Adipocyte (in vitro differentiated cells): ENCODE measurements at regions not wholly inside any gene's neighbourhood (a gene's known extent, or its start where the extent isn't known, plus 50 kb on each side); places are given as distances from the start of the nearest gene placed in this dataset.
"Not testable (repeated sequence)": the region's sequence is repeated elsewhere in the genome, so short reads cannot be mapped to it uniquely, and the experiment has no call there.

ENCODE experiments used
- DNase-seq: peaks from one replicate; pipeline ENCODE4 v3.0.0-alpha.2; 2015; ENCODE audit warnings: low read depth
- H3K27me3 ChIP-seq: replicated peaks from 2 replicates; pipeline ENCODE4 v1.7.0; 2013; ENCODE audit warnings: mild to moderate bottlenecking, low read length, moderate library complexity; ENCODE audit not compliant: control insufficient read depth, insufficient read depth
- H3K36me3 ChIP-seq: 2 replicates; pipeline ENCODE4 v1.7.0; 2013; ENCODE audit warnings: low read length, mild to moderate bottlenecking, moderate library complexity; ENCODE audit not compliant: control insufficient read depth, insufficient read depth, severe bottlenecking
- H3K4me1 ChIP-seq: 2 replicates; pipeline ENCODE4 v1.7.0; 2013; ENCODE audit warnings: mild to moderate bottlenecking, low read length, moderate library complexity; ENCODE audit not compliant: control insufficient read depth, insufficient read depth
- H3K4me3 ChIP-seq: 2 replicates; pipeline ENCODE4 v1.7.0; 2013; ENCODE audit warnings: mild to moderate bottlenecking, low read length, moderate library complexity
- H3K9ac ChIP-seq: 2 replicates; pipeline ENCODE4 v1.7.0; 2013; ENCODE audit warnings: mild to moderate bottlenecking, low read length, moderate library complexity
- H3K9me3 ChIP-seq: 2 replicates; pipeline ENCODE4 v1.7.0; 2013; ENCODE audit warnings: mild to moderate bottlenecking, low read length, moderate library complexity; ENCODE audit not compliant: control insufficient read depth

GRCh38 chr1:29761159-29761928 lies 525.0 kb downstream of the PTPRU start:
- no peak overlapping the region for H3K9ac ChIP-seq
- H3K4me1 ChIP-seq = no peaks in the 10 kb centered on the region
- no peak for DNase-seq
- H3K4me3 ChIP-seq = no peak overlapping the region
- no peaks in the 10 kb centered on the region for H3K36me3 ChIP-seq
- H3K9me3 ChIP-seq = peaks cover 15% of the 10 kb centered on the region
- H3K27me3 ChIP-seq = peaks cover 30% of the 10 kb centered on the region

GRCh38 chr1:29760067-29760564 lies 523.8 kb downstream of the PTPRU start:
- no peak overlapping the region for H3K9ac ChIP-seq
- no peak for DNase-seq
- peaks cover 15% of the 10 kb centered on the region for H3K9me3 ChIP-seq
- H3K4me1 ChIP-seq = no peaks in the 10 kb centered on the region
- no peak overlapping the region for H3K4me3 ChIP-seq
- peaks cover 30% of the 10 kb centered on the region for H3K27me3 ChIP-seq
- H3K36me3 ChIP-seq = no peaks in the 10 kb centered on the region

GRCh38 chr1:29758781-29759499 lies 522.6 kb downstream of the PTPRU start:
- Histone ChIP-seq H3K4me3 (no peak overlapping the region), H3K36me3 (no peaks in the 10 kb centered on the region), H3K27me3 (peaks cover 30% of the 10 kb centered on the region), H3K9me3 (peaks cover 11% of the 10 kb centered on the region), H3K4me1 (no peaks in the 10 kb centered on the region), H3K9ac (no peak overlapping the region)
- DNase-seq = no peak

- Histone ChIP-seq H3K4me3 (no peak overlapping the region), H3K9me3 (peaks cover 5% of the 10 kb centered on the region), H3K9ac (no peak overlapping the region), H3K27me3 (peaks cover 36% of the 10 kb centered on the region), H3K36me3 (no peaks in the 10 kb centered on the region), H3K4me1 (no peaks in the 10 kb centered on the region)
- no peak for DNase-seq
Observed at GRCh38 chr1:29757866-29758780, 521.8 kb downstream of the PTPRU start.

GRCh38 chr1:29756901-29757725 lies 520.8 kb downstream of the PTPRU start:
- Histone ChIP-seq H3K4me1 (no peaks in the 10 kb centered on the region), H3K36me3 (no peaks in the 10 kb centered on the region), H3K9me3 (no peaks in the 10 kb centered on the region), H3K9ac (no peak overlapping the region), H3K4me3 (no peak overlapping the region), H3K27me3 (peaks cover 40% of the 10 kb centered on the region)
- no peak for DNase-seq

GRCh38 chr1:29756498-29756897 lies 520.2 kb downstream of the PTPRU start:
- Histone ChIP-seq H3K9me3 (no peaks in the 10 kb centered on the region), H3K9ac (no peak overlapping the region), H3K27me3 (peaks cover 40% of the 10 kb centered on the region), H3K4me1 (no peaks in the 10 kb centered on the region), H3K4me3 (no peak overlapping the region), H3K36me3 (no peaks in the 10 kb centered on the region)
- no peak for DNase-seq

GRCh38 chr1:29756085-29756484 lies 519.8 kb downstream of the PTPRU start:
- no peak for DNase-seq

GRCh38 chr1:29755412-29756015 lies 519.2 kb downstream of the PTPRU start:
- not testable (repeated sequence) for DNase-seq, H3K4me3 ChIP-seq, H3K9ac ChIP-seq, H3K36me3 ChIP-seq, H3K9me3 ChIP-seq, H3K4me1 ChIP-seq
- peaks cover 31% of the 10 kb centered on the region for H3K27me3 ChIP-seq

More at GRCh38 chr1:29756085-29756484, 519.8 kb downstream of the PTPRU start:
- H3K4me3 ChIP-seq = no peak overlapping the region
- H3K36me3 ChIP-seq = no peaks in the 10 kb centered on the region
- H3K9me3 ChIP-seq = no peaks in the 10 kb centered on the region
- no peaks in the 10 kb centered on the region for H3K4me1 ChIP-seq
- no peak overlapping the region for H3K9ac ChIP-seq
- H3K27me3 ChIP-seq = peaks cover 36% of the 10 kb centered on the region

GRCh38 chr1:29754573-29755375 lies 518.5 kb downstream of the PTPRU start:
- DNase-seq = no peak
- no peak overlapping the region for H3K4me3 ChIP-seq
- no peaks in the 10 kb centered on the region for H3K9me3 ChIP-seq
- H3K9ac ChIP-seq = no peak overlapping the region
- H3K36me3 ChIP-seq = no peaks in the 10 kb centered on the region
- no peaks in the 10 kb centered on the region for H3K4me1 ChIP-seq
- peaks cover 27% of the 10 kb centered on the region for H3K27me3 ChIP-seq
